AG09309 (cell line): ENCODE measurements at regions not wholly inside any gene's neighbourhood (a gene's known extent, or its start where the extent isn't known, plus 50 kb on each side); places are given as distances from the start of the nearest gene placed in this dataset.

Source experiments
- DNase-seq: peaks from one replicate; pipeline ENCODE4 v3.0.0-alpha.2; 2010; ENCODE audit warnings: low read depth
- H3K4me3 ChIP-seq: 2 replicates; pipeline ENCODE4 v1.5.1; 2011; ENCODE audit warnings: mild to moderate bottlenecking, low read depth, low read length, moderate library complexity; ENCODE audit not compliant: control insufficient read depth
- CTCF ChIP-seq: IDR thresholded peaks from 2 replicates; pipeline ENCODE4 v1.5.1; 2011; ENCODE audit warnings: mild to moderate bottlenecking, low read depth, low read length, inconsistent platforms; ENCODE audit not compliant: insufficient read depth, control insufficient read depth; ENCODE audit errors: missing control alignments

GRCh38 chr2:196449083-196449482, 190.4 kb upstream of the CCDC150 start:
- no peak for DNase-seq
- no peak overlapping the region for H3K4me3 ChIP-seq
- no peak for TF ChIP-seq CTCF

GRCh38 chr2:196452758-196453157, 186.8 kb upstream of the CCDC150 start:
- H3K4me3 ChIP-seq = no peak overlapping the region
- no peak for DNase-seq
- no peak for TF ChIP-seq CTCF

GRCh38 chr2:196453613-196454047, 185.9 kb upstream of the CCDC150 start:
- H3K4me3 ChIP-seq = no peak overlapping the region
- TF ChIP-seq CTCF = peak; percentile 67
- no peak for DNase-seq

GRCh38 chr2:196454492-196454891, 185.0 kb upstream of the CCDC150 start:
- no peak for TF ChIP-seq CTCF
- DNase-seq = no peak

GRCh38 chr2:196459539-196459938, 180.0 kb upstream of the CCDC150 start:
- peak; percentile 37 for DNase-seq
- TF ChIP-seq CTCF = no peak
- H3K4me3 ChIP-seq = no peak overlapping the region; the same call in 1 of the 2 replicates

More at GRCh38 chr2:196454492-196454891, 185.0 kb upstream of the CCDC150 start:
- no peak overlapping the region for H3K4me3 ChIP-seq

GRCh38 chr2:196463706-196464105, 175.8 kb upstream of the CCDC150 start:
- H3K4me3 ChIP-seq = no peak overlapping the region
- no peak for DNase-seq
- no peak for TF ChIP-seq CTCF

GRCh38 chr2:196464311-196464710, 175.2 kb upstream of the CCDC150 start:
- H3K4me3 ChIP-seq = no peak overlapping the region
- no peak for DNase-seq
- TF ChIP-seq CTCF = no peak
